K562 (cell line): ENCODE measurements at regions not wholly inside any gene's neighbourhood (a gene's known extent, or its start where the extent isn't known, plus 50 kb on each side); places are given as distances from the start of the nearest gene placed in this dataset.

Source experiments
- ATAC-seq: fragments of 200-7000 bp; cut with Tn5 transposase; 3 replicates; pipeline ENCODE4 v1.9.1; 2020; ENCODE audit warnings: moderate library complexity
- BruUV-seq: library from RNA; stranded (reverse); fragments of 400-500 nt; replicated peaks from 2 replicates; lab custom pipeline; 2021; lab: Mats Ljungman, UMichigan
- CTCF ChIA-PET: fragments of 300-600 bp; formaldehyde crosslinking; extraction: SDS; loops from one replicate; lab custom pipeline; 2021; ENCODE audit warnings: low intra/inter-chr PET ratio; lab: Yijun Ruan, JAX
- POLR2A ChIA-PET: fragments of 300-600, 350-650 bp; sonication (Branson Sonifier 250); formaldehyde crosslinking; extraction: SDS; loops from one replicate; lab custom pipeline; 2021; ENCODE audit warnings: antibody characterized with exemption, inconsistent platforms; lab: Yijun Ruan, JAX
- DNase-seq, 4 experiments: peaks; one replicate each; pipeline versions ENCODE4 v3.0.0 to v3.0.0-alpha.2; 2011 to 2018; ENCODE audit warnings: low spot score in 3 of 4, mixed read lengths in 3 of 4; ENCODE audit errors: extremely low read depth in 1 of 4
- FAIRE-seq: peaks from 2 replicates; lab custom pipeline; 2011; peaks lifted over from hg19 to GRCh38; lab: Jason Lieb, UNC
- H2AFZ ChIP-seq: 2 replicates; pipeline ENCODE4 v1.6.0; 2011; ENCODE audit warnings: low read depth, low read length, control low read depth, inconsistent platforms
- H3K27ac ChIP-seq: fragments of 200-600 bp; 3 replicates; pipeline ENCODE4 v1.8.0; 2011; ENCODE audit warnings: low read depth, mild to moderate bottlenecking, control low read depth, inconsistent platforms, low read length, moderate library complexity, mixed read lengths; ENCODE audit errors: extremely low read depth
- H3K27me3 ChIP-seq, 2 experiments: fragments of 300-600 bp in 1 of 2; 2 replicates in 1 of 2; 3 replicates in 1 of 2; pipeline versions ENCODE4 v1.6.0 to v1.8.0; 2011; ENCODE audit warnings: inconsistent platforms in 2 of 2, low read length in 2 of 2, mild to moderate bottlenecking in 1 of 2, mixed read lengths in 1 of 2, moderate library complexity in 1 of 2; ENCODE audit not compliant: control insufficient read depth in 2 of 2, insufficient read depth in 2 of 2
- H3K36me3 ChIP-seq: fragments of 300-600 bp; 3 replicates; pipeline ENCODE4 v1.8.0; 2011; ENCODE audit warnings: mild to moderate bottlenecking, low read length, inconsistent platforms; ENCODE audit not compliant: control insufficient read depth, insufficient read depth
- H3K4me1 ChIP-seq, 2 experiments: fragments of 200-600 bp in 1 of 2; replicated peaks in 1 of 2; 2 replicates in 1 of 2; 3 replicates in 1 of 2; pipeline versions ENCODE4 v1.5.1 to v1.8.0; 2011; ENCODE audit warnings: inconsistent platforms in 2 of 2, low read length in 2 of 2, mild to moderate bottlenecking in 1 of 2, mixed read lengths in 1 of 2, moderate library complexity in 1 of 2; ENCODE audit not compliant: control insufficient read depth in 2 of 2, insufficient read depth in 2 of 2
- H3K4me2 ChIP-seq: 2 replicates; pipeline ENCODE4 v1.6.1; 2011; ENCODE audit warnings: low read length, control low read depth, inconsistent platforms, mixed read lengths; ENCODE audit not compliant: insufficient read depth
- H3K4me3 ChIP-seq: fragments of 200-600 bp; sonication (generic), shearing (Covaris generic); 2 replicates; pipeline ENCODE4 v1.5.1; 2016; ENCODE audit warnings: control low read depth, inconsistent platforms
- H3K79me2 ChIP-seq: fragments of 200-600 bp; 3 replicates; pipeline ENCODE4 v1.8.0; 2011; ENCODE audit warnings: low read length, inconsistent platforms; ENCODE audit not compliant: control insufficient read depth, insufficient read depth
- H3K9ac ChIP-seq, 2 experiments: 2 replicates each; pipeline versions ENCODE4 v1.6.0 to v1.6.1; 2011; ENCODE audit warnings: low read depth in 2 of 2, low read length in 2 of 2, control low read depth in 1 of 2, inconsistent platforms in 1 of 2, mild to moderate bottlenecking in 1 of 2, mixed read lengths in 1 of 2; ENCODE audit not compliant: insufficient read depth in 1 of 2
- H3K9me1 ChIP-seq: one replicate; pipeline ENCODE4 v1.6.0; 2011; ENCODE audit warnings: inconsistent platforms, mild to moderate bottlenecking, low read length, moderate library complexity; ENCODE audit not compliant: control insufficient read depth, insufficient read depth
- H3K9me3 ChIP-seq: replicated peaks from 2 replicates; pipeline ENCODE4 v1.5.1; 2011; ENCODE audit warnings: low read depth, low read length, inconsistent platforms; ENCODE audit not compliant: control insufficient read depth, insufficient read depth
- H4K20me1 ChIP-seq: replicated peaks from 2 replicates; pipeline ENCODE4 v1.6.1; 2011; ENCODE audit warnings: low read length, inconsistent platforms, mixed read lengths; ENCODE audit not compliant: control insufficient read depth, insufficient read depth
- ARHGAP35 ChIP-seq: fragments of 450-650 bp; IDR thresholded peaks from 2 replicates; pipeline ENCODE4 v1.6.1; 2018; ENCODE audit not compliant: partially characterized antibody
- ATF7 ChIP-seq: fragments of 450-650 bp; IDR thresholded peaks from 2 replicates; pipeline ENCODE4 v1.7.1; 2014; ENCODE audit warnings: mild to moderate bottlenecking, moderate library complexity
- CTCFL ChIP-seq: IDR thresholded peaks from 2 replicates; pipeline ENCODE4 v1.6.1; 2011; ENCODE audit warnings: borderline replicate concordance, low read depth, mild to moderate bottlenecking, moderate library complexity, low read length; ENCODE audit not compliant: insufficient read depth, poor library complexity, severe bottlenecking
- ELF1 ChIP-seq: fragments of 200-800 bp; sonication (Bioruptor generic); IDR thresholded peaks from 2 replicates; pipeline ENCODE4 v1.6.1; 2016; ENCODE audit warnings: missing genetic modification characterization, missing compliant biosample characterization
- HDAC6 ChIP-seq: IDR thresholded peaks from 2 replicates; pipeline ENCODE4 v1.6.1; 2012; ENCODE audit warnings: low read depth, mild to moderate bottlenecking, control low read depth, inconsistent platforms, low read length, moderate library complexity
- MCM7 ChIP-seq, 2 experiments: fragments of 450-650 bp; IDR thresholded peaks; 2 replicates each; pipeline ENCODE4 v1.6.1; 2016 to 2018
- RREB1 ChIP-seq: fragments of 250-450 bp; sonication (Bioruptor Pico); IDR thresholded peaks from 2 replicates; pipeline ENCODE4 v1.4.0; 2020
- SMARCB1 ChIP-seq: IDR thresholded peaks from 2 replicates; pipeline ENCODE4 v1.6.1; 2011; ENCODE audit warnings: improper control_type of control experiment, low read depth; ENCODE audit not compliant: insufficient read length
- TSC22D4 ChIP-seq: fragments of 450-650 bp; IDR thresholded peaks from 2 replicates; pipeline ENCODE4 v1.6.1; 2016; ENCODE audit warnings: missing genetic modification characterization, missing biosample characterization, control low read depth
- ZNF830 ChIP-seq: fragments of 250-450 bp; sonication (Bioruptor Pico); IDR thresholded peaks from 2 replicates; pipeline ENCODE4 v1.5.0; 2021; ENCODE audit warnings: mild to moderate bottlenecking
- WGBS: fragments of 100-300 bp; shearing (Covaris generic); methylation state at CpG from one replicate; pipeline ENCODE4 v1.1.6; 2016; ENCODE audit warnings: low coverage, mixed read lengths; ENCODE audit not compliant: insufficient coverage; ENCODE audit errors: missing lambda C conversion rate; 5-methylcytosine and 5-hydroxymethylcytosine counted together
- in situ Hi-C: fragments of 300-500 bp; cut with MboI; formaldehyde crosslinking; loops from 4 replicates; pipeline ENCODE4 v1.15.0; 2018; ENCODE audit warnings: inconsistent platforms, mixed read lengths
- intact Hi-C: fragments of 100-400 bp; cut with micrococcal nuclease; formaldehyde crosslinking; loops from 2 replicates; pipeline ENCODE4 v1.14.2; 2022
- TF ChIP-seq, protein P1 (sequence below): fragments of 250-450 bp; sonication (Bioruptor Pico); IDR thresholded peaks from 2 replicates; pipeline ENCODE4 v1.5.0; 2020; ENCODE audit warnings: mild to moderate bottlenecking, borderline replicate concordance

DNA sequence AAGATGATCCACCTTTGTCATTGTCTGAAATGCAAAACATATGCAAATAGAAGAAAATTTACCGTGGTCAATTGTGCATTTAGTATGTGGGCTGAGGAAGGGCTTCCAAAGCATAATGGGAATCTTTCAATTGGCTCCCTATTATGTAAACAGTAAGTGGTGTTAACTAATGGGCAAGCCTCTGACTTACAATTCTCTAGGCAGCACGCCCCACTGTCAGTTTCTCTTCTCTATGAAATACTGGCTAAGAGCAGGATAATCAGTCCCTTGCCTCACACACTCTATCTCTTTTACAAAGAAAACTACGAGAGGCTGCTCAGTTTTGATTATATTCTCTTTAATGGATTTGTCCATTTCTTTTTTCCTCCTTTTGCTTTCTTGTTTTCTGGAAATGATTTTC is 1272.6 kb downstream of the PCDH19 start (continued):
- TF ChIP-seq RREB1 (CRISPR knock-in tag) (no peak), MCM7 (IDR thresholded peaks at IDR 0.05) (no peak), ATF7 (no peak), ZNF830 (CRISPR knock-in tag) (no peak), ARHGAP35 (no peak), HDAC6 (no peak), TSC22D4 (no peak)
- TF ChIP-seq, all 486 proteins: peak for 0

DNA sequence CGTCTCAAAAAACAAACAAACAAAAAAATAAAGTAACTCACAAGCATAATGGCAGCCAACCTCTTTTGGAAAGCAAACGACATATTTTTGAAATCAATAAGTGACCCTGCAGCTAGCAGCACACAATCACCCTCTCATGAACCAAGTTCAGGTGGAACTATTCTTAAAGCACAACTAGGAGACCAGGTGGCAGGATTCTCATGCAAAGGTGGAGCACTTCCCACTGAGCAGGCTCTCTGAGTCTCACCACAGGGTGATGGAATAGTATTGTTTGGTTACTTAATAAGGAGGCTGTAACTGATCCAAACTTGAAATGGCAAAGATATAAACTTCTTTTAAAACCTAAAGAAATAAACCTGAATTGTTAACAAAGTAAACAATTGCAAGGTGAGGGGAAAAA is 1293.1 kb downstream of the PCDH19 start:
- DNase-seq (no peak), ATAC-seq (no peak), FAIRE-seq (no peak)
- BruUV-seq, result no TSS peak
- Histone ChIP-seq H3K27ac (no peak overlapping the region), H3K27me3 (no peaks in the 10 kb centered on the region), H3K9ac (no peak overlapping the region), H3K4me1 (no peaks in the 10 kb centered on the region), H3K79me2 (no peaks in the 10 kb centered on the region), H3K4me2 (no peak overlapping the region), H3K4me3 (no peak overlapping the region), H3K9me3 (no peaks in the 10 kb centered on the region), H4K20me1 (no peaks in the 10 kb centered on the region), H3K9me1 (no peaks in the 10 kb centered on the region), H2AFZ (no peak overlapping the region), H3K36me3 (no peaks in the 10 kb centered on the region)
- ChIA-PET CTCF (no interaction called here), POLR2A (no interaction called here)
- intact Hi-C loops (no loop called here), in situ Hi-C loops (no loop called here)
- WGBS, result 0% methylated on average over 1 of the region's 2 CpGs
- no peak for TF ChIP-seq CTCFL
- TF ChIP-seq, protein P1, sequence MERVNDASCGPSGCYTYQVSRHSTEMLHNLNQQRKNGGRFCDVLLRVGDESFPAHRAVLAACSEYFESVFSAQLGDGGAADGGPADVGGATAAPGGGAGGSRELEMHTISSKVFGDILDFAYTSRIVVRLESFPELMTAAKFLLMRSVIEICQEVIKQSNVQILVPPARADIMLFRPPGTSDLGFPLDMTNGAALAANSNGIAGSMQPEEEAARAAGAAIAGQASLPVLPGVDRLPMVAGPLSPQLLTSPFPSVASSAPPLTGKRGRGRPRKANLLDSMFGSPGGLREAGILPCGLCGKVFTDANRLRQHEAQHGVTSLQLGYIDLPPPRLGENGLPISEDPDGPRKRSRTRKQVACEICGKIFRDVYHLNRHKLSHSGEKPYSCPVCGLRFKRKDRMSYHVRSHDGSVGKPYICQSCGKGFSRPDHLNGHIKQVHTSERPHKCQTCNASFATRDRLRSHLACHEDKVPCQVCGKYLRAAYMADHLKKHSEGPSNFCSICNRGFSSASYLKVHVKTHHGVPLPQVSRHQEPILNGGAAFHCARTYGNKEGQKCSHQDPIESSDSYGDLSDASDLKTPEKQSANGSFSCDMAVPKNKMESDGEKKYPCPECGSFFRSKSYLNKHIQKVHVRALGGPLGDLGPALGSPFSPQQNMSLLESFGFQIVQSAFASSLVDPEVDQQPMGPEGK, result no peak
- TF ChIP-seq SMARCB1, result no peak
- TF ChIP-seq ELF1 (tag), result no peak
